ENCODE measurements at regions not wholly inside any gene's neighbourhood (a gene's known extent, or its start where the extent isn't known, plus 50 kb on each side); places are given as distances from the start of the nearest gene placed in this dataset.
"Not testable (repeated sequence)": the region's sequence is repeated elsewhere in the genome, so short reads cannot be mapped to it uniquely, and the experiment has no call there.

DNA sequence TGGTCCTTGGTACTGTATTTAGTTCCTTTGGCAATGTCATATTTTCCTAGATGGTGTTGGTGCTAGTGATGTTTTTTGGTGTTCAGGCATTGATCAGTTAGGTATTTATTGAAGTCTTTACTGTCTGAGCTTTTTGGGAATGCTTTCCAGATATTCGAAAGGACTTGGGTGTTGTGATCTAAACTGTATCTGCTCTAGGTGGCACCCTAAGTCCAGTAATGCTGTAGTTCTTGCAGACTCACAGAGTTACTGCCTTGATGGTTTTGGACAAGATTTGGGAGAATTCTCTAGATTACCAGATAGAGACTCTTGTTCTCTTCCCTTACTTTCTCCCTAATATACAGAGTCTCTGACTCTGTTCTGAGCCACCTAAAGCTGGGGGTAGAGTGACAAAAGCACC is 513.6 kb upstream of the PITX2 start:
- ATAC-seq (no peak), DNase-seq (no peak)
- no peak overlapping the region for H3K4me3 ChIP-seq
- H3K27ac ChIP-seq, result no peak overlapping the region
- no peak for TF ChIP-seq POLR2A (IDR thresholded peaks at IDR 0.05)
- TF ChIP-seq, protein P1, sequence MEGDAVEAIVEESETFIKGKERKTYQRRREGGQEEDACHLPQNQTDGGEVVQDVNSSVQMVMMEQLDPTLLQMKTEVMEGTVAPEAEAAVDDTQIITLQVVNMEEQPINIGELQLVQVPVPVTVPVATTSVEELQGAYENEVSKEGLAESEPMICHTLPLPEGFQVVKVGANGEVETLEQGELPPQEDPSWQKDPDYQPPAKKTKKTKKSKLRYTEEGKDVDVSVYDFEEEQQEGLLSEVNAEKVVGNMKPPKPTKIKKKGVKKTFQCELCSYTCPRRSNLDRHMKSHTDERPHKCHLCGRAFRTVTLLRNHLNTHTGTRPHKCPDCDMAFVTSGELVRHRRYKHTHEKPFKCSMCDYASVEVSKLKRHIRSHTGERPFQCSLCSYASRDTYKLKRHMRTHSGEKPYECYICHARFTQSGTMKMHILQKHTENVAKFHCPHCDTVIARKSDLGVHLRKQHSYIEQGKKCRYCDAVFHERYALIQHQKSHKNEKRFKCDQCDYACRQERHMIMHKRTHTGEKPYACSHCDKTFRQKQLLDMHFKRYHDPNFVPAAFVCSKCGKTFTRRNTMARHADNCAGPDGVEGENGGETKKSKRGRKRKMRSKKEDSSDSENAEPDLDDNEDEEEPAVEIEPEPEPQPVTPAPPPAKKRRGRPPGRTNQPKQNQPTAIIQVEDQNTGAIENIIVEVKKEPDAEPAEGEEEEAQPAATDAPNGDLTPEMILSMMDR (IDR thresholded peaks at IDR 0.05), result peak in 2 of 4 donors; percentile 8 to 19
- peaks cover 0 to 4% of the 10 kb centered on the region in 2 donors for H3K27me3 ChIP-seq
- 50% methylated on average over 1 of the region's 1 CpG for WGBS (ENCODE audit: insufficient coverage, low coverage, low lambda C conversion rate, missing lambda C conversion rate)
- H3K36me3 ChIP-seq, result no peaks in the 10 kb centered on the region
- intact Hi-C loops (cut with DNase I), result no loop called here
- no peaks in the 10 kb centered on the region for H3K4me1 ChIP-seq
- H3K9me3 ChIP-seq, result peaks cover 0 to 3% (median 0%) of the 10 kb centered on the region in 4 donors

DNA sequence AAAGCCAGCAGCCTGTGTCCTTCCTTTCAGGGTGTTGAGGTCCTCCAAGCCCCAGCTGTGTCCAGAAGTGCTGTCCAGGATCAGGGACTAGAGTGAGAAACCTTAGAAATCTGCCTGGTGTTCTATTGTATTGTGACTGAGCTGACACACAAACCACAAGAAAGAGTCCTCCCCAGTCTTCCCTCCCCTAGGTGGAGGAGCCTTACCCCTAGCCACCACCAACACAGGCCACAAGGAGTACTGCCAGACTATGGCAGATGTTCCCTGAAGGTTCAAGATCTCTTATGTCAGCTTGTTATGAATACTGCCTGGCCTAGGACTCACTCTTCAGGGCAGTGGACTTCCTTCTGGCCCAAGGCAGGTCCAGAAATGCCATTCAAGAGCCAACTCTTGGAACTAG is 514.1 kb upstream of the PITX2 start:
- Histone ChIP-seq H3K9me3 (peaks cover 0 to 3% (median 0%) of the 10 kb centered on the region in 4 donors), H3K4me3 (no peak overlapping the region), H3K27ac (no peak overlapping the region), H3K36me3 (no peaks in the 10 kb centered on the region), H3K27me3 (peaks cover 0 to 4% of the 10 kb centered on the region in 2 donors), H3K4me1 (no peaks in the 10 kb centered on the region)
- intact Hi-C loops (cut with DNase I), result no loop called here
- no peak for ATAC-seq
- DNase-seq, result no peak
- no peak for TF ChIP-seq POLR2A (IDR thresholded peaks at IDR 0.05)
- TF ChIP-seq, protein P1 (IDR thresholded peaks at IDR 0.05), result no peak

DNA sequence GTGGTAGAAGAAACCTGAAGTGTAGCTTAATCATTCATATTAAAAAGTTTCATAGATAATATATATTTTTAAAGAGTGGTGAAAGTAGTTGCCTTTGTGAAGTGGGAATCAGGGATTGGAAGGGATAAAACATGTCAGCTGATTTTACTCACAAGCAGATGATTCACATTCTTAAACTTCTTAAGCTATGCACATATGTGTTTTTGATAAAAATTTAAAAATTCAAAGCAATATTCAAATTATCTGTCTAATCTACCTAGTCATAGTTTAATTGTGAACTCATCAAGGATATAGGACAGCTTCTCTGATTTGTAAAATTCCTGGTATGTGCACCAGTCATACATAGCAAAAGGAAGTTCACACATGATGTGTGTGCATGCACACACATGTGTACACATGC is 520.6 kb upstream of the PITX2 start:
- Histone ChIP-seq H3K9me3 (peaks cover 0 to 3% (median 0%) of the 10 kb centered on the region in 4 donors), H3K27ac (no peak overlapping the region), H3K27me3 (peaks cover 0 to 4% of the 10 kb centered on the region in 2 donors), H3K36me3 (no peaks in the 10 kb centered on the region), H3K4me3 (no peak overlapping the region), H3K4me1 (no peaks in the 10 kb centered on the region)
- TF ChIP-seq POLR2A (IDR thresholded peaks at IDR 0.05), result no peak
- TF ChIP-seq, protein P1 (IDR thresholded peaks at IDR 0.05), result no peak
- DNase-seq (no peak), ATAC-seq (no peak)
- intact Hi-C loops (cut with DNase I), result no loop called here

DNA sequence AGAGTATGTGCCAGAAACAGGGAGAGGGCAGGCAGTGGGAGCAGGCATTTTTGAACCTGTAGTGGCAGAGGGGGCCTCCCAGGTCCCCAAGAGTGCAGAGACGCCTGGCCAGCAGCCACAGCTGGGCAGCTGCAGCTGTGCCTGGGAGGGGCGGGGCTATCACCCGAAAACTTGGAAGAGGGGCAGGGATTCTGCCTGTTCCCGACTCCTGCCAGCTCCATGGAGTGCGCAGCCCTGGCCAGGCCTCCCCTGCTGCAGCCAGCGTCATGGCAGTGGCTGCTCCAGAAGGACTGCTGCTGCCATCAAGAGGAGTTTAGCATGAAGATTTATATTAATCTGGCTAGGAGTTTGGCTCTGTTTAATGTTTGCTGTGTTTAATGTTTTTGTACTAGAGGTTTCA is 532.1 kb upstream of the PITX2 start:
- intact Hi-C loops (cut with DNase I), result no loop called here
- no CpG with 5 or more reads among the region's 6 CpGs for WGBS (ENCODE audit: insufficient coverage, low coverage, low lambda C conversion rate, missing lambda C conversion rate)
- H3K27ac ChIP-seq, result no peak overlapping the region
- no peaks in the 10 kb centered on the region for H3K27me3 ChIP-seq
- no peaks in the 10 kb centered on the region for H3K4me1 ChIP-seq
- no peaks in the 10 kb centered on the region for H3K9me3 ChIP-seq
- no peak overlapping the region for H3K4me3 ChIP-seq
- no peak for ATAC-seq
- TF ChIP-seq POLR2A (IDR thresholded peaks at IDR 0.05), result no peak
- TF ChIP-seq, protein P1 (IDR thresholded peaks at IDR 0.05), result no peak
- no peak for DNase-seq
- H3K36me3 ChIP-seq, result no peaks in the 10 kb centered on the region

DNA sequence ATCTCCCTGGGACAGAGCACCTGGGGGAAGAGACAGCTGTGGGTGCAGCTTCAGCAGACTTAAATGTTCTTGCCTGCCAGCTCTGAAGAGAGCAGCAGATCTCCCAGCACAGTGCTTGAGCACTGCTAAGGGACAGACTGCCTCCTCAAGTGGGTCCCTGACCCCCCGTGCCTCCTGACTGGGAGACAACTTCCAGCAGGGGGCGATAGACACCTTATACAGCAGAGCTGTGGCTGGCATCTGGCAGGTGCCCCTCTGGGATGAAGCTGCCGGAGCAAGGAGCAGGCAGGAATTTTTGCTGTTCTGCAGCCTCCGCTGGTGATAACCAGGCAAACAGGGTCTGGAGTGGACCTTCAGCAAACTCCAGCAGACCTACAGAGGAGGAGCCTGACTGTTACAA is 541.7 kb upstream of the PITX2 start:
- WGBS (ENCODE audit: insufficient coverage, low coverage, low lambda C conversion rate, missing lambda C conversion rate), result 40% methylated on average over 1 of the region's 4 CpGs
- ATAC-seq; H3K27me3 ChIP-seq; H3K36me3 ChIP-seq; H3K4me3 ChIP-seq; H3K27ac ChIP-seq; intact Hi-C loops (cut with DNase I); DNase-seq; H3K4me1 ChIP-seq; H3K9me3 ChIP-seq: not testable (repeated sequence)
- TF ChIP-seq, protein P1 (IDR thresholded peaks at IDR 0.05), result peak in 1 of 4 donors; percentile 6

Measured in right lobe of liver (tissue), 6 donors.